ENCODE measurements at regions not wholly inside any gene's neighbourhood (a gene's known extent, or its start where the extent isn't known, plus 50 kb on each side); places are given as distances from the start of the nearest gene placed in this dataset.

GRCh38 chr11:27596802-27597201, 90.2 kb upstream of the LIN7C start:
- DNase-seq (no peak), FAIRE-seq (no peak)
- intact Hi-C loops (cut with DNase I): no loop called here
- Histone ChIP-seq H3K9me3 (ENCODE audit: control insufficient read depth in 2 of 3, insufficient read depth in 1 of 3, low read length in 3 of 3) (no peaks in the 10 kb centered on the region), H3K9ac (ENCODE audit: low read length in 3 of 3) (no peak overlapping the region), H3K36me3 (ENCODE audit: control insufficient read depth in 2 of 3, insufficient read depth in 3 of 3, low read length in 3 of 3) (no peaks in the 10 kb centered on the region), H3K4me3 (ENCODE audit: low read length in 3 of 3) (no peak overlapping the region), H3K4me1 (ENCODE audit: control insufficient read depth in 2 of 3, insufficient read depth in 2 of 3, low read depth in 1 of 3, low read length in 3 of 3) (no peaks in the 10 kb centered on the region), H3K27me3 (ENCODE audit: control insufficient read depth, insufficient read depth, low read length) (no peaks in the 10 kb centered on the region), H3K27ac (ENCODE audit: low read depth in 2 of 2, low read length in 2 of 2) (no peak overlapping the region)
- no peak for TF ChIP-seq CTCF (IDR thresholded peaks at IDR 0.05; ENCODE audit: borderline replicate concordance, extremely low read depth, insufficient read depth)

GRCh38 chr11:27596388-27596787, 89.8 kb upstream of the LIN7C start:
- Histone ChIP-seq H3K9ac (ENCODE audit: low read length in 3 of 3) (no peak overlapping the region), H3K9me3 (ENCODE audit: control insufficient read depth in 2 of 3, insufficient read depth in 1 of 3, low read length in 3 of 3) (no peaks in the 10 kb centered on the region), H3K27ac (ENCODE audit: low read depth in 2 of 2, low read length in 2 of 2) (no peak overlapping the region), H3K4me3 (ENCODE audit: low read length in 3 of 3) (no peak overlapping the region), H3K4me1 (ENCODE audit: control insufficient read depth in 2 of 3, insufficient read depth in 2 of 3, low read depth in 1 of 3, low read length in 3 of 3) (no peaks in the 10 kb centered on the region), H3K36me3 (ENCODE audit: control insufficient read depth in 2 of 3, insufficient read depth in 3 of 3, low read length in 3 of 3) (no peaks in the 10 kb centered on the region), H3K27me3 (ENCODE audit: control insufficient read depth, insufficient read depth, low read length) (no peaks in the 10 kb centered on the region)
- DNase-seq: no peak
- FAIRE-seq: no peak
- no peak for TF ChIP-seq CTCF (IDR thresholded peaks at IDR 0.05; ENCODE audit: borderline replicate concordance, extremely low read depth, insufficient read depth)
- intact Hi-C loops (cut with DNase I): no loop called here

GRCh38 chr11:27592098-27592780, 85.7 kb upstream of the LIN7C start:
- DNase-seq (no peak), FAIRE-seq (no peak)
- no peak overlapping the region for H3K9ac ChIP-seq (ENCODE audit: low read length in 3 of 3)
- TF ChIP-seq CTCF (IDR thresholded peaks at IDR 0.05; ENCODE audit: borderline replicate concordance, extremely low read depth, insufficient read depth): no peak
- no peaks in the 10 kb centered on the region for H3K9me3 ChIP-seq (ENCODE audit: control insufficient read depth in 2 of 3, insufficient read depth in 1 of 3, low read length in 3 of 3)
- H3K27me3 ChIP-seq (ENCODE audit: control insufficient read depth, insufficient read depth, low read length): no peaks in the 10 kb centered on the region
- H3K4me3 ChIP-seq (ENCODE audit: low read length in 3 of 3): no peak overlapping the region
- intact Hi-C loops (cut with DNase I): no loop called here
- H3K27ac ChIP-seq (ENCODE audit: low read depth in 2 of 2, low read length in 2 of 2): no peak overlapping the region
- H3K36me3 ChIP-seq (ENCODE audit: control insufficient read depth in 2 of 3, insufficient read depth in 3 of 3, low read length in 3 of 3): no peaks in the 10 kb centered on the region
- H3K4me1 ChIP-seq (ENCODE audit: control insufficient read depth in 2 of 3, insufficient read depth in 2 of 3, low read depth in 1 of 3, low read length in 3 of 3): no peaks in the 10 kb centered on the region

- Histone ChIP-seq H3K4me1 (ENCODE audit: control insufficient read depth in 2 of 3, insufficient read depth in 2 of 3, low read depth in 1 of 3, low read length in 3 of 3) (no peaks in the 10 kb centered on the region), H3K4me3 (ENCODE audit: low read length in 3 of 3) (no peak overlapping the region), H3K27ac (ENCODE audit: low read depth in 2 of 2, low read length in 2 of 2) (no peak overlapping the region), H3K27me3 (ENCODE audit: control insufficient read depth, insufficient read depth, low read length) (no peaks in the 10 kb centered on the region), H3K9me3 (ENCODE audit: control insufficient read depth in 2 of 3, insufficient read depth in 1 of 3, low read length in 3 of 3) (no peaks in the 10 kb centered on the region), H3K36me3 (ENCODE audit: control insufficient read depth in 2 of 3, insufficient read depth in 3 of 3, low read length in 3 of 3) (no peaks in the 10 kb centered on the region), H3K9ac (ENCODE audit: low read length in 3 of 3) (no peak overlapping the region)
- DNase-seq (no peak), FAIRE-seq (no peak)
- TF ChIP-seq CTCF (IDR thresholded peaks at IDR 0.05; ENCODE audit: borderline replicate concordance, extremely low read depth, insufficient read depth): no peak
- intact Hi-C loops (cut with DNase I): no loop called here
Measured at GRCh38 chr11:27582621-27583020, 76.1 kb upstream of the LIN7C start.

Data from kidney (tissue), 13 donors.